ENCODE measurements at regions not wholly inside any gene's neighbourhood (a gene's known extent, or its start where the extent isn't known, plus 50 kb on each side); places are given as distances from the start of the nearest gene placed in this dataset.
"Not testable (repeated sequence)": the region's sequence is repeated elsewhere in the genome, so short reads cannot be mapped to it uniquely, and the experiment has no call there.

DNA sequence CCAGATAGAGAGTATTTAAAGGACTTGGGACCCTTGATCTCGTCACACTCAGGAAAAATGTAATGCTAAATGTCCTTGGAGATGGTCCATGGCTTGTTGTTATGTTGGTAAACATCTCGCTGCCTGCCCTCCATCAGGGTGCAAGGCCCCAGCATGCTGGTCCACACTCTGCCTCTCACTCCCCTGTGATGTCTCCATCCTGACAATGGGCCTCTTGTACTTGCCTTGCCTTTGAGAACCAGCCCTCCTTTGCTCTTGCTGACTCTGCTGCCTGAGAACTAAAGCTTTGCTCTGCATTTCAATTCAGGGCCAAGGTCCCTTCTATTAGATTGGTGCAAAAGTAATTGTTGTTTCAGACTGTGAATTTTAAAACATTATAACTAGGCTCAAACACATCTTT is 131.0 kb upstream of the LMNTD1 start:
- no peak for DNase-seq
- Histone ChIP-seq H3K9me2 (replicated peaks; ENCODE audit: low read length) (no peaks in the 10 kb centered on the region), H3K4me1 (ENCODE audit: insufficient read depth, low read length) (peaks cover 5% of the 10 kb centered on the region; the same call in 1 of the 2 replicates), H3K9ac (ENCODE audit: low read length) (no peak overlapping the region), H3F3A (ENCODE audit: low read length, unreplicated experiment) (no peaks in the 10 kb centered on the region), H3K4me2 (ENCODE audit: low read length) (no peak overlapping the region), H3K4me3 (ENCODE audit: low read length) (no peak overlapping the region), H3K36me3 (ENCODE audit: low read depth, low read length) (no peaks in the 10 kb centered on the region), H3K27ac (ENCODE audit: low read length) (no peak overlapping the region), H3K79me2 (ENCODE audit: low read length) (no peaks in the 10 kb centered on the region), H4K20me1 (ENCODE audit: low read length) (no peaks in the 10 kb centered on the region), H2AFZ (ENCODE audit: low read length) (no peak overlapping the region), H3K9me3 (ENCODE audit: low read length) (no peaks in the 10 kb centered on the region), H3K27me3 (ENCODE audit: low read length) (no peaks in the 10 kb centered on the region)
- intact Hi-C loops (cut with micrococcal nuclease), result loop anchor here (1.0 kb wide), 1 partner anchor 13 kb away; no protein-coding TSS in a partner anchor
- TF ChIP-seq EZH2 (IDR thresholded peaks at IDR 0.05; ENCODE audit: low read length, unreplicated experiment) (no peak), EZH2phosphoT487 (IDR thresholded peaks at IDR 0.05; ENCODE audit: borderline replicate concordance, low read length) (no peak)
- TF ChIP-seq, protein P1, sequence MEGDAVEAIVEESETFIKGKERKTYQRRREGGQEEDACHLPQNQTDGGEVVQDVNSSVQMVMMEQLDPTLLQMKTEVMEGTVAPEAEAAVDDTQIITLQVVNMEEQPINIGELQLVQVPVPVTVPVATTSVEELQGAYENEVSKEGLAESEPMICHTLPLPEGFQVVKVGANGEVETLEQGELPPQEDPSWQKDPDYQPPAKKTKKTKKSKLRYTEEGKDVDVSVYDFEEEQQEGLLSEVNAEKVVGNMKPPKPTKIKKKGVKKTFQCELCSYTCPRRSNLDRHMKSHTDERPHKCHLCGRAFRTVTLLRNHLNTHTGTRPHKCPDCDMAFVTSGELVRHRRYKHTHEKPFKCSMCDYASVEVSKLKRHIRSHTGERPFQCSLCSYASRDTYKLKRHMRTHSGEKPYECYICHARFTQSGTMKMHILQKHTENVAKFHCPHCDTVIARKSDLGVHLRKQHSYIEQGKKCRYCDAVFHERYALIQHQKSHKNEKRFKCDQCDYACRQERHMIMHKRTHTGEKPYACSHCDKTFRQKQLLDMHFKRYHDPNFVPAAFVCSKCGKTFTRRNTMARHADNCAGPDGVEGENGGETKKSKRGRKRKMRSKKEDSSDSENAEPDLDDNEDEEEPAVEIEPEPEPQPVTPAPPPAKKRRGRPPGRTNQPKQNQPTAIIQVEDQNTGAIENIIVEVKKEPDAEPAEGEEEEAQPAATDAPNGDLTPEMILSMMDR (conservative IDR thresholded peaks at IDR 0.05; ENCODE audit: low read depth, low read length), result no peak
- no TSS peak for BruUV-seq (replicated peaks)
- ChIA-PET POLR2A (ENCODE audit: unreplicated experiment) (no interaction called here), CTCF (no interaction called here)
- ATAC-seq, result no peak

DNA sequence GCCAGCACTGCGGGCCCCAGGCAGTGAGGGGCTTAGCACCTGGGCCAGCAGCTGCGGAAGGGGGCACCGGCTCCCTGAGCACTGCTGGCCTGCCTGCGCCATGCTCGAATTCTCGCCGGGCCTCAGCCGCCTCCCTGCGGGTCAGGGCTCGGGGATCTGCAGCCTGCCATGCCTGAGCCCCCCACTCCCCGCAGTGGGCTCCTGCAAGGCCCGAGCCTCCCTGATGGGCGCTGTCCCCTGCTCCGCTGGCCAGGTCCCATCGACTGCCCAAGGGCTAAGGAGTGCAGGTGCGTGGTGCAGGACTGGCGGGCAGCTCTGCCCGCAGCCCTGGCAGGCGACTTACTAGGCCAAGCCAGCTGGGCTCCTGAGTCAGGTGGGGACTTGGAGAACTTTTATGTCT is 133.3 kb upstream of the LMNTD1 start:
- Histone ChIP-seq H3K27me3 (ENCODE audit: low read length) (no peaks in the 10 kb centered on the region), H3K36me3 (ENCODE audit: low read depth, low read length) (no peaks in the 10 kb centered on the region), H3K4me3 (ENCODE audit: low read length) (no peak overlapping the region), H3K79me2 (ENCODE audit: low read length) (no peaks in the 10 kb centered on the region), H3K9ac (ENCODE audit: low read length) (no peak overlapping the region), H4K20me1 (ENCODE audit: low read length) (no peaks in the 10 kb centered on the region), H3K9me2 (replicated peaks; ENCODE audit: low read length) (no peaks in the 10 kb centered on the region), H3K4me1 (ENCODE audit: insufficient read depth, low read length) (peaks cover 1% of the 10 kb centered on the region; the same call in 1 of the 2 replicates), H3K9me3 (ENCODE audit: low read length) (no peaks in the 10 kb centered on the region), H3K4me2 (ENCODE audit: low read length) (no peak overlapping the region), H2AFZ (ENCODE audit: low read length) (no peak overlapping the region), H3K27ac (ENCODE audit: low read length) (no peak overlapping the region), H3F3A (ENCODE audit: low read length, unreplicated experiment) (no peaks in the 10 kb centered on the region)
- TF ChIP-seq EZH2phosphoT487 (IDR thresholded peaks at IDR 0.05; ENCODE audit: borderline replicate concordance, low read length) (no peak), EZH2 (IDR thresholded peaks at IDR 0.05; ENCODE audit: low read length, unreplicated experiment) (no peak)
- TF ChIP-seq, protein P1 (conservative IDR thresholded peaks at IDR 0.05; ENCODE audit: low read depth, low read length), result no peak
- POLR2A ChIA-PET (ENCODE audit: unreplicated experiment), result no interaction called here
- CTCF ChIA-PET, result no interaction called here
- intact Hi-C loops (cut with micrococcal nuclease), result no loop called here
- DNase-seq (no peak), ATAC-seq (no peak)
- BruUV-seq (replicated peaks), result no TSS peak

DNA sequence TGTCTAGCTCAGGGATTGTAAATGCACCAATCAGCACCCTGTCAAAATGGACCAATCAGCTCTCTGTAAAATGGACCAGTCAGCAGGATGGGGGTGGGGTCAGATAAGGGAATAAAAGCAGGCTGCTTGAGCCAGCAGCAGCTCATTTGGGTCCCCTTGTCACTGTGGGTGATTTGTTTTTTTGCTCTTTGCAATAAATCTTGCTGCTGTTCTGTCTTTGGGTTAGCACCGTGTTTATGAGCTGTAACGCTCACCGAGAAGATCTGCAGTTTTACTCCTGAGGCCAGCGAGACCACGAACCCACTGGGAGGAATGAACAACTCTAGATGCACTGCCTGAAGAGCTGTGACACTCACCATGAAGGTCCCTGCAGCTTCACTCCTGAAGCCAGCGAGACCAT is 134.1 kb upstream of the LMNTD1 start:
- H4K20me1 ChIP-seq (ENCODE audit: low read length), result no peaks in the 10 kb centered on the region
- BruUV-seq (replicated peaks), result no TSS peak
- H2AFZ ChIP-seq (ENCODE audit: low read length), result no peak overlapping the region
- H3K27me3 ChIP-seq (ENCODE audit: low read length), result no peaks in the 10 kb centered on the region
- H3K4me1 ChIP-seq (ENCODE audit: insufficient read depth, low read length), result no peaks in the 10 kb centered on the region; the same call in 1 of the 2 replicates
- H3K27ac ChIP-seq (ENCODE audit: low read length), result no peak overlapping the region
- H3F3A ChIP-seq (ENCODE audit: low read length, unreplicated experiment), result no peaks in the 10 kb centered on the region
- intact Hi-C loops (cut with micrococcal nuclease), result no loop called here
- DNase-seq, result no peak
- H3K9me2 ChIP-seq (replicated peaks; ENCODE audit: low read length), result no peaks in the 10 kb centered on the region
- no peak overlapping the region for H3K4me2 ChIP-seq (ENCODE audit: low read length)
- H3K36me3 ChIP-seq (ENCODE audit: low read depth, low read length), result no peaks in the 10 kb centered on the region
- no peaks in the 10 kb centered on the region for H3K79me2 ChIP-seq (ENCODE audit: low read length)
- no peak overlapping the region for H3K4me3 ChIP-seq (ENCODE audit: low read length)
- TF ChIP-seq EZH2 (IDR thresholded peaks at IDR 0.05; ENCODE audit: low read length, unreplicated experiment) (no peak), EZH2phosphoT487 (IDR thresholded peaks at IDR 0.05; ENCODE audit: borderline replicate concordance, low read length) (no peak)
- TF ChIP-seq, protein P1 (conservative IDR thresholded peaks at IDR 0.05; ENCODE audit: low read depth, low read length), result no peak
- H3K9ac ChIP-seq (ENCODE audit: low read length), result no peak overlapping the region
- POLR2A ChIA-PET (ENCODE audit: unreplicated experiment), result no interaction called here
- no peaks in the 10 kb centered on the region for H3K9me3 ChIP-seq (ENCODE audit: low read length)
- ATAC-seq, result no peak
- CTCF ChIA-PET, result no interaction called here

DNA sequence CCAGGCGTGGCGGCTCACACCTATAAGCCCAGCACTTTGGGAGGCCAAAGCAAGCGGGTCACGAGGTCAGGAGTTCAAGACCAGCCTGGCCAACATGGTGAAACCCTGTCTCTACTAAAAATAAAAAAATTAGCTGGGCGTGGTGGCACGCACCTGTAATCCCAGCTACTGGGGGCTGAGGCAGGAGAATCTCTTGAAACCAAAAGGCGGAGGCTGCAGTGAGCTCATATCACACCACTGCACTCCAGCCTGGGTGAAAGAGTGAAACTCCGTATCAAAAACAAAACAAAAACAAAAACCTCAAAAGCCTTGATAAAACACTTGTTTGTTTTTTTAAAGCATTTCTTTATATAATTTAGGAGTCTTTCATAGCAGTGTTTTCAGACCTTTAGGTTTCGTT is 135.8 kb upstream of the LMNTD1 start:
- H3K36me3 ChIP-seq (ENCODE audit: low read depth, low read length); BruUV-seq (replicated peaks); H2AFZ ChIP-seq (ENCODE audit: low read length); H3K27ac ChIP-seq (ENCODE audit: low read length); ATAC-seq; H3K27me3 ChIP-seq (ENCODE audit: low read length); H3K9me2 ChIP-seq (replicated peaks; ENCODE audit: low read length); DNase-seq; POLR2A ChIA-PET (ENCODE audit: unreplicated experiment); H3K4me1 ChIP-seq (ENCODE audit: insufficient read depth, low read length); H3K9ac ChIP-seq (ENCODE audit: low read length); H3F3A ChIP-seq (ENCODE audit: low read length, unreplicated experiment); intact Hi-C loops (cut with micrococcal nuclease); H4K20me1 ChIP-seq (ENCODE audit: low read length); H3K4me3 ChIP-seq (ENCODE audit: low read length); H3K9me3 ChIP-seq (ENCODE audit: low read length); H3K79me2 ChIP-seq (ENCODE audit: low read length); CTCF ChIA-PET; H3K4me2 ChIP-seq (ENCODE audit: low read length): not testable (repeated sequence)
